ENCODE measurements at regions not wholly inside any gene's neighbourhood (a gene's known extent, or its start where the extent isn't known, plus 50 kb on each side); places are given as distances from the start of the nearest gene placed in this dataset.

DNA sequence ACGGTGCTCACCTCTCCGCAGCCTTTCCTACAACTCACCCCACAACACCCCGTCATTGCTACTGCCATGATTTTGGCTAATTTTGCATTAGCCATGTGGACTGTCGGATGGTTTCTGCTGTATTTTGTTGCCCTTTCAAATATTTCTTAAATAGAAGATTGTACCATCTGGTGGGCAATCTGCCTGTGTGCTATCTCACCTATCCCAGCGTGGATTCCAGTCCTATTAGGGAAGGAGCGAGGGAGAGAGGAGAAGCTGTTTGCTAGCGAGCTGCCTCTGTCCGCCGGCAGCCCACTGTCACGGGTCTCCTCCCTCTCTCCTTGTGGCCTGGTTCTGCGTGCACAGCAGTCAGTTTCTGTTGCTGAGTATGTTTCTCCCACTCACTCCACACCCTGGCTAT is 336.2 kb downstream of the TXNL1 start:
- BruUV-seq (replicated peaks): no TSS peak
- Mint-ChIP-seq H3K27ac (ENCODE audit: unreplicated experiment) (no peak overlapping the region), H3K9me3 (ENCODE audit: unreplicated experiment) (no peaks in the 10 kb centered on the region), H3K27me3 (ENCODE audit: insufficient read depth, unreplicated experiment) (peaks cover 5% of the 10 kb centered on the region), H3K4me1 (ENCODE audit: low read depth, unreplicated experiment) (no peaks in the 10 kb centered on the region), H3K36me3 (ENCODE audit: insufficient read depth, unreplicated experiment) (no peaks in the 10 kb centered on the region), H3K4me3 (ENCODE audit: unreplicated experiment) (no peak overlapping the region)
- H3K36me3 ChIP-seq (ENCODE audit: control insufficient read depth, insufficient read depth, low read length): no peaks in the 10 kb centered on the region
- no peaks in the 10 kb centered on the region for H3K4me1 ChIP-seq
- ChIA-PET POLR2A (no interaction called here), CTCF (no interaction called here)
- H3K9me3 ChIP-seq: no peaks in the 10 kb centered on the region
- H3K4me3 ChIP-seq (ENCODE audit: low read depth, low read length): no peak overlapping the region
- intact Hi-C loops (cut with micrococcal nuclease; ENCODE audit: unreplicated experiment): no loop called here
- no peak for DNase-seq
- no peaks in the 10 kb centered on the region for H3K27me3 ChIP-seq (replicated peaks; ENCODE audit: control insufficient read depth, insufficient read depth, low read length)
- TF ChIP-seq CTCF (IDR thresholded peaks at IDR 0.05; ENCODE audit: insufficient read depth in 1 of 2, low read depth in 1 of 2, low read length in 1 of 2, severe bottlenecking in 1 of 2, unreplicated experiment in 1 of 2): no peak

GRCh38 chr18:56299740-56300139 is 338.7 kb downstream of the TXNL1 start:
- Mint-ChIP-seq H3K4me3 (ENCODE audit: unreplicated experiment) (no peak overlapping the region), H3K27ac (ENCODE audit: unreplicated experiment) (no peak overlapping the region), H3K36me3 (ENCODE audit: insufficient read depth, unreplicated experiment) (no peaks in the 10 kb centered on the region), H3K27me3 (ENCODE audit: insufficient read depth, unreplicated experiment) (peaks cover 4% of the 10 kb centered on the region), H3K9me3 (ENCODE audit: unreplicated experiment) (no peaks in the 10 kb centered on the region), H3K4me1 (ENCODE audit: low read depth, unreplicated experiment) (no peaks in the 10 kb centered on the region)
- Histone ChIP-seq H3K27me3 (replicated peaks; ENCODE audit: control insufficient read depth, insufficient read depth, low read length) (no peaks in the 10 kb centered on the region), H3K9me3 (no peaks in the 10 kb centered on the region), H3K4me1 (no peaks in the 10 kb centered on the region), H3K4me3 (ENCODE audit: low read depth, low read length) (no peak overlapping the region), H3K36me3 (ENCODE audit: control insufficient read depth, insufficient read depth, low read length) (no peaks in the 10 kb centered on the region)
- TF ChIP-seq CTCF (IDR thresholded peaks at IDR 0.05; ENCODE audit: insufficient read depth in 1 of 2, low read depth in 1 of 2, low read length in 1 of 2, severe bottlenecking in 1 of 2, unreplicated experiment in 1 of 2): no peak
- BruUV-seq (replicated peaks): no TSS peak
- intact Hi-C loops (cut with micrococcal nuclease; ENCODE audit: unreplicated experiment): no loop called here
- CTCF ChIA-PET: no interaction called here
- DNase-seq: no peak
- POLR2A ChIA-PET: no interaction called here

- Mint-ChIP-seq H3K36me3 (ENCODE audit: insufficient read depth, unreplicated experiment) (no peaks in the 10 kb centered on the region), H3K4me1 (ENCODE audit: low read depth, unreplicated experiment) (no peaks in the 10 kb centered on the region), H3K4me3 (ENCODE audit: unreplicated experiment) (no peak overlapping the region), H3K9me3 (ENCODE audit: unreplicated experiment) (no peaks in the 10 kb centered on the region), H3K27me3 (ENCODE audit: insufficient read depth, unreplicated experiment) (peaks cover 7% of the 10 kb centered on the region), H3K27ac (ENCODE audit: unreplicated experiment) (no peak overlapping the region)
- Histone ChIP-seq H3K36me3 (ENCODE audit: control insufficient read depth, insufficient read depth, low read length) (no peaks in the 10 kb centered on the region), H3K27me3 (replicated peaks; ENCODE audit: control insufficient read depth, insufficient read depth, low read length) (no peaks in the 10 kb centered on the region), H3K4me1 (no peaks in the 10 kb centered on the region), H3K9me3 (no peaks in the 10 kb centered on the region), H3K4me3 (ENCODE audit: low read depth, low read length) (no peak overlapping the region)
- no peak for DNase-seq
- intact Hi-C loops (cut with micrococcal nuclease; ENCODE audit: unreplicated experiment): no loop called here
- POLR2A ChIA-PET: no interaction called here
- CTCF ChIA-PET: no interaction called here
- no peak for TF ChIP-seq CTCF (IDR thresholded peaks at IDR 0.05; ENCODE audit: insufficient read depth in 1 of 2, low read depth in 1 of 2, low read length in 1 of 2, severe bottlenecking in 1 of 2, unreplicated experiment in 1 of 2)
- BruUV-seq (replicated peaks): no TSS peak
Measured at GRCh38 chr18:56298935-56299334, 339.5 kb downstream of the TXNL1 start.

Data from Caco-2 (cell line).